CD14-positive monocyte (primary cell): ENCODE measurements at regions not wholly inside any gene's neighbourhood (a gene's known extent, or its start where the extent isn't known, plus 50 kb on each side); places are given as distances from the start of the nearest gene placed in this dataset.

ENCODE experiments used
- DNase-seq, 3 donors: peaks; one replicate each; pipeline ENCODE4 v3.0.0-alpha.2; 2011 to 2022
- H2AFZ ChIP-seq: 2 replicates; pipeline ENCODE4 v1.6.0; 2012; ENCODE audit warnings: mild to moderate bottlenecking, low read depth, low read length, inconsistent platforms; ENCODE audit not compliant: insufficient read depth, poor library complexity, severe bottlenecking
- H3K27ac ChIP-seq, 2 donors: 1 replicate in 1 of 2; 2 replicates in 1 of 2; pipeline ENCODE4 v1.5.1; 2012 to 2013; ENCODE audit warnings: low read length in 2 of 2, control low read depth in 1 of 2, inconsistent platforms in 1 of 2, low read depth in 1 of 2, mild to moderate bottlenecking in 1 of 2
- H3K27me3 ChIP-seq, 2 donors: one replicate each; pipeline versions ENCODE4 v1.6.0 to v1.6.1; 2011 to 2013; ENCODE audit warnings: low read length in 2 of 2; ENCODE audit not compliant: control insufficient read depth in 2 of 2, insufficient read depth in 2 of 2
- H3K36me3 ChIP-seq, 2 donors: replicated peaks in 1 of 2; 1 replicate in 1 of 2; 2 replicates in 1 of 2; pipeline versions ENCODE4 v1.5.1 to v1.6.1; 2012 to 2013; ENCODE audit warnings: low read length in 2 of 2, control low read depth in 1 of 2, inconsistent platforms in 1 of 2, mild to moderate bottlenecking in 1 of 2; ENCODE audit not compliant: insufficient read depth in 2 of 2, control insufficient read depth in 1 of 2
- H3K4me1 ChIP-seq, 2 donors: 1 replicate in 1 of 2; 2 replicates in 1 of 2; pipeline versions ENCODE4 v1.5.1 to v1.6.1; 2012 to 2013; ENCODE audit warnings: low read length in 2 of 2, control low read depth in 1 of 2, inconsistent platforms in 1 of 2, mild to moderate bottlenecking in 1 of 2, moderate library complexity in 1 of 2; ENCODE audit not compliant: insufficient read depth in 2 of 2, control insufficient read depth in 1 of 2
- H3K4me2 ChIP-seq: replicated peaks from 2 replicates; pipeline ENCODE3; 2012; ENCODE audit warnings: low read length, moderate library complexity, mild to moderate bottlenecking; ENCODE audit not compliant: poor library complexity, severe bottlenecking; ENCODE audit errors: extremely low read depth
- H3K4me3 ChIP-seq, 3 experiments: fragments of 200-600 bp in 1 of 3; sonication (generic) in 1 of 3; replicated peaks in 1 of 3; 1 replicate in 2 of 3; 2 replicates in 1 of 3; pipeline ENCODE4 v1.5.1; 2011 to 2013; ENCODE audit warnings: low read length in 3 of 3, mild to moderate bottlenecking in 3 of 3, control low read depth in 2 of 3, low read depth in 2 of 3, inconsistent platforms in 1 of 3, moderate library complexity in 1 of 3
- H3K79me2 ChIP-seq: 2 replicates; pipeline ENCODE4 v1.6.0; 2012; ENCODE audit warnings: mild to moderate bottlenecking, control low read depth, inconsistent platforms, low read length, moderate library complexity; ENCODE audit not compliant: insufficient read depth
- H3K9ac ChIP-seq: 2 replicates; pipeline ENCODE4 v1.6.0; 2017; ENCODE audit warnings: low read length, mild to moderate bottlenecking; ENCODE audit not compliant: insufficient read depth, poor library complexity, severe bottlenecking
- H3K9me3 ChIP-seq, 2 donors: replicated peaks in 1 of 2; 1 replicate in 1 of 2; 2 replicates in 1 of 2; pipeline versions ENCODE4 v1.5.1 to v1.6.1; 2012 to 2013; ENCODE audit warnings: low read length in 2 of 2, control low read depth in 1 of 2; ENCODE audit not compliant: control insufficient read depth in 1 of 2, insufficient read depth in 1 of 2
- H4K20me1 ChIP-seq: 2 replicates; pipeline ENCODE4 v1.6.0; 2012; ENCODE audit warnings: mild to moderate bottlenecking, low read length, control low read depth, moderate library complexity; ENCODE audit not compliant: insufficient read depth
- H3K27ac Mint-ChIP-seq, 7 donors: one replicate each; pipeline ENCODE4 v1.8.0; 2020; ENCODE audit warnings: mild to moderate bottlenecking in 7 of 7, mixed read lengths in 7 of 7, moderate library complexity in 6 of 7, inconsistent platforms in 2 of 7
- H3K27me3 Mint-ChIP-seq, 3 donors: one replicate each; pipeline ENCODE4 v1.8.0; 2021 to 2022; ENCODE audit warnings: low read depth in 3 of 3, mild to moderate bottlenecking in 3 of 3, mixed read lengths in 3 of 3, moderate library complexity in 3 of 3, inconsistent platforms in 1 of 3
- H3K36me3 Mint-ChIP-seq, 2 donors: one replicate each; pipeline ENCODE4 v1.8.0; 2020; ENCODE audit warnings: mixed read lengths in 2 of 2, inconsistent platforms in 1 of 2, mild to moderate bottlenecking in 1 of 2
- H3K4me1 Mint-ChIP-seq: one replicate; pipeline ENCODE4 v1.8.0; 2020; ENCODE audit warnings: mild to moderate bottlenecking, mixed read lengths
- H3K4me3 Mint-ChIP-seq, 2 donors: one replicate each; pipeline ENCODE4 v1.8.0; 2020; ENCODE audit warnings: mild to moderate bottlenecking in 2 of 2, mixed read lengths in 2 of 2, moderate library complexity in 1 of 2
- H3K9me3 Mint-ChIP-seq, 7 donors: one replicate each; pipeline ENCODE4 v1.8.0; 2020 to 2022; ENCODE audit warnings: mixed read lengths in 7 of 7, mild to moderate bottlenecking in 6 of 7, moderate library complexity in 6 of 7, inconsistent platforms in 2 of 7
- CTCF ChIP-seq: fragments of 200-600 bp; IDR thresholded peaks from one replicate; pipeline ENCODE4 v1.8.0; 2022; ENCODE audit warnings: antibody characterized with exemption, mild to moderate bottlenecking
- WGBS: methylation state at CpG from one replicate; pipeline ENCODE4 v1.1.5; 2013; ENCODE audit warnings: missing lambda C conversion rate; ENCODE audit not compliant: insufficient coverage; 5-methylcytosine and 5-hydroxymethylcytosine counted together
- intact Hi-C, 2 donors: fragments of 100-400 bp; cut with micrococcal nuclease; formaldehyde crosslinking; loops; one replicate each; pipeline versions ENCODE4 v1.15.0 to v1.15.1; 2023

GRCh38 chr18:65398347-65399075 lies 352.3 kb upstream of the CDH7 start:
- TF ChIP-seq CTCF, result no peak
- Histone ChIP-seq H3K79me2 (no peaks in the 10 kb centered on the region), H3K27ac (no peak overlapping the region), H4K20me1 (no peaks in the 10 kb centered on the region), H3K27me3 (no peaks in the 10 kb centered on the region), H3K9ac (no peak overlapping the region), H3K4me1 (no peaks in the 10 kb centered on the region), H3K9me3 (peaks cover 0 to 4% of the 10 kb centered on the region in 2 donors), H2AFZ (no peak overlapping the region), H3K4me3 (no peak overlapping the region), H3K4me2 (no peak overlapping the region), H3K36me3 (no peaks in the 10 kb centered on the region)
- no peaks in the 10 kb centered on the region for H3K27me3 Mint-ChIP-seq
- intact Hi-C loops, result no loop called here
- H3K4me1 Mint-ChIP-seq, result no peaks in the 10 kb centered on the region
- WGBS, result 50% methylated on average over 1 of the region's 4 CpGs
- H3K9me3 Mint-ChIP-seq, result peaks cover 0 to 6% (median 1%) of the 10 kb centered on the region in 7 donors
- H3K36me3 Mint-ChIP-seq, result no peaks in the 10 kb centered on the region
- H3K27ac Mint-ChIP-seq, result no peak overlapping the region
- H3K4me3 Mint-ChIP-seq, result no peak overlapping the region
- no peak for DNase-seq

- H3K36me3 ChIP-seq, result no peaks in the 10 kb centered on the region
- H3K4me2 ChIP-seq, result no peak overlapping the region
- H3K27ac ChIP-seq, result no peak overlapping the region
- no peaks in the 10 kb centered on the region for H3K27me3 ChIP-seq
- H3K4me1 Mint-ChIP-seq, result no peaks in the 10 kb centered on the region
- H3K4me3 Mint-ChIP-seq, result no peak overlapping the region
- TF ChIP-seq CTCF, result no peak
- no CpG with 5 or more reads among the region's 3 CpGs for WGBS
- H3K36me3 Mint-ChIP-seq, result no peaks in the 10 kb centered on the region
- peaks cover 3 to 12% of the 10 kb centered on the region in 2 donors for H3K9me3 ChIP-seq
- H3K79me2 ChIP-seq, result no peaks in the 10 kb centered on the region
- H3K4me1 ChIP-seq, result no peaks in the 10 kb centered on the region
- intact Hi-C loops, result no loop called here
- no peak overlapping the region for H3K9ac ChIP-seq
- no peak overlapping the region for H2AFZ ChIP-seq
- H4K20me1 ChIP-seq, result no peaks in the 10 kb centered on the region
- H3K9me3 Mint-ChIP-seq, result peaks cover 1 to 7% (median 4%) of the 10 kb centered on the region in 7 donors
- no peaks in the 10 kb centered on the region for H3K27me3 Mint-ChIP-seq
- DNase-seq, result no peak
- H3K4me3 ChIP-seq, result no peak overlapping the region
- H3K27ac Mint-ChIP-seq, result no peak overlapping the region
Measured at GRCh38 chr18:65380986-65381385, 369.8 kb upstream of the CDH7 start.
